Stomach (tissue), 4 donors: ENCODE measurements at regions not wholly inside any gene's neighbourhood (a gene's known extent, or its start where the extent isn't known, plus 50 kb on each side); places are given as distances from the start of the nearest gene placed in this dataset.

ENCODE experiments used
- EP300 ChIP-seq: sonication (generic); formaldehyde crosslinking; IDR thresholded peaks from one replicate; pipeline ENCODE4 v1.6.1; 2017; ENCODE audit warnings: antibody characterized with exemption
- POLR2A ChIP-seq, 4 donors: fragments of 450-650 bp; IDR thresholded peaks; one replicate each; pipeline ENCODE4 v1.6.1; 2016; ENCODE audit warnings: antibody characterized with exemption in 4 of 4, control low read depth in 2 of 4, mild to moderate bottlenecking in 1 of 4, moderate library complexity in 1 of 4
- POLR2AphosphoS5 ChIP-seq, 3 donors: sonication (generic); formaldehyde crosslinking; IDR thresholded peaks; one replicate each; pipeline ENCODE4 v1.6.1; 2016; ENCODE audit warnings: antibody characterized with exemption in 3 of 3
- TF ChIP-seq, protein P1 (sequence below), 7 experiments: fragments of 450-650 bp in 4 of 7; fragments of 200-600 bp in 3 of 7; sonication (generic) in 3 of 7; IDR thresholded peaks; one replicate each; pipeline ENCODE4 v1.5.1; 2016 to 2019; ENCODE audit warnings: antibody characterized with exemption in 7 of 7, control low read depth in 2 of 7, mild to moderate bottlenecking in 1 of 7

GRCh38 chr4:74635490-74636123 is 158.7 kb downstream of the BTC start:
- TF ChIP-seq, protein P1, sequence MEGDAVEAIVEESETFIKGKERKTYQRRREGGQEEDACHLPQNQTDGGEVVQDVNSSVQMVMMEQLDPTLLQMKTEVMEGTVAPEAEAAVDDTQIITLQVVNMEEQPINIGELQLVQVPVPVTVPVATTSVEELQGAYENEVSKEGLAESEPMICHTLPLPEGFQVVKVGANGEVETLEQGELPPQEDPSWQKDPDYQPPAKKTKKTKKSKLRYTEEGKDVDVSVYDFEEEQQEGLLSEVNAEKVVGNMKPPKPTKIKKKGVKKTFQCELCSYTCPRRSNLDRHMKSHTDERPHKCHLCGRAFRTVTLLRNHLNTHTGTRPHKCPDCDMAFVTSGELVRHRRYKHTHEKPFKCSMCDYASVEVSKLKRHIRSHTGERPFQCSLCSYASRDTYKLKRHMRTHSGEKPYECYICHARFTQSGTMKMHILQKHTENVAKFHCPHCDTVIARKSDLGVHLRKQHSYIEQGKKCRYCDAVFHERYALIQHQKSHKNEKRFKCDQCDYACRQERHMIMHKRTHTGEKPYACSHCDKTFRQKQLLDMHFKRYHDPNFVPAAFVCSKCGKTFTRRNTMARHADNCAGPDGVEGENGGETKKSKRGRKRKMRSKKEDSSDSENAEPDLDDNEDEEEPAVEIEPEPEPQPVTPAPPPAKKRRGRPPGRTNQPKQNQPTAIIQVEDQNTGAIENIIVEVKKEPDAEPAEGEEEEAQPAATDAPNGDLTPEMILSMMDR (IDR thresholded peaks at IDR 0.05): no peak
- TF ChIP-seq EP300: no peak
- no peak for TF ChIP-seq POLR2AphosphoS5 (IDR thresholded peaks at IDR 0.05)
- no peak for TF ChIP-seq POLR2A (IDR thresholded peaks at IDR 0.05)
